Ovary (tissue), 7 donors: ENCODE measurements at regions not wholly inside any gene's neighbourhood (a gene's known extent, or its start where the extent isn't known, plus 50 kb on each side); places are given as distances from the start of the nearest gene placed in this dataset.

Source experiments
- DNase-seq, 5 donors: peaks; one replicate each; pipeline ENCODE4 v3.0.0-alpha.2; 2019 to 2020
- H3K27ac ChIP-seq, 2 donors: fragments of 200-600 bp; one replicate each; pipeline versions ENCODE4 v1.5.1 to v1.8.0; 2019 to 2022
- H3K27me3 ChIP-seq: fragments of 200-600 bp; one replicate; pipeline ENCODE4 v1.8.0; 2022
- H3K36me3 ChIP-seq: fragments of 200-600 bp; sonication (generic); one replicate; pipeline ENCODE4 v1.5.1; 2019
- H3K4me1 ChIP-seq: one replicate; pipeline ENCODE4 v1.8.1; 2013; ENCODE audit warnings: mild to moderate bottlenecking, moderate library complexity; ENCODE audit not compliant: insufficient read depth
- H3K4me3 ChIP-seq: fragments of 200-600 bp; sonication (generic); one replicate; pipeline ENCODE4 v1.5.1; 2017
- H3K9me3 ChIP-seq, 2 donors: fragments of 200-600 bp in 1 of 2; sonication (generic) in 1 of 2; one replicate each; pipeline versions ENCODE4 v1.5.1 to v1.8.1; 2013 to 2019; ENCODE audit warnings: mild to moderate bottlenecking in 1 of 2, moderate library complexity in 1 of 2
- EP300 ChIP-seq: sonication (generic); formaldehyde crosslinking; IDR thresholded peaks from one replicate; pipeline ENCODE4 v1.6.1; 2017; ENCODE audit warnings: antibody characterized with exemption
- POLR2A ChIP-seq: fragments of 450-650 bp; IDR thresholded peaks from one replicate; pipeline ENCODE4 v1.6.1; 2017; ENCODE audit warnings: antibody characterized with exemption, mild to moderate bottlenecking, moderate library complexity
- WGBS, 3 donors: extraction: QIAGEN DNeasy Blood & Tissue Kit in 1 of 3; methylation state at CpG; one replicate each; pipeline versions ENCODE4 v1.1.5 to v1.1.7; 2013 to 2017; 5-methylcytosine and 5-hydroxymethylcytosine counted together
- intact Hi-C, 4 donors: fragments of 100-400 bp; cut with DNase I; formaldehyde crosslinking; loops; one replicate each; pipeline versions ENCODE4 v1.11.0 to v1.15.1; 2022 to 2023
- TF ChIP-seq, protein P1 (sequence below), 3 donors: fragments of 450-650 bp in 2 of 3; fragments of 200-600 bp in 1 of 3; IDR thresholded peaks; one replicate each; pipeline versions ENCODE4 v1.5.1 to v1.8.0; 2016 to 2022; ENCODE audit warnings: antibody characterized with exemption in 3 of 3, mild to moderate bottlenecking in 1 of 3
- donor health status: DM: no; HTN: no; CAD: no; lungs with moderate emphysema.
- donor health status: DM: no; HTN: no; CAD: no.
- donor health status: Bipolar disorder and iron deficiency.
- donor health status: DM: no; HTN: no; CAD: no.
- donor health status: DM: yes; HTN: yes; CAD: no.

DNA sequence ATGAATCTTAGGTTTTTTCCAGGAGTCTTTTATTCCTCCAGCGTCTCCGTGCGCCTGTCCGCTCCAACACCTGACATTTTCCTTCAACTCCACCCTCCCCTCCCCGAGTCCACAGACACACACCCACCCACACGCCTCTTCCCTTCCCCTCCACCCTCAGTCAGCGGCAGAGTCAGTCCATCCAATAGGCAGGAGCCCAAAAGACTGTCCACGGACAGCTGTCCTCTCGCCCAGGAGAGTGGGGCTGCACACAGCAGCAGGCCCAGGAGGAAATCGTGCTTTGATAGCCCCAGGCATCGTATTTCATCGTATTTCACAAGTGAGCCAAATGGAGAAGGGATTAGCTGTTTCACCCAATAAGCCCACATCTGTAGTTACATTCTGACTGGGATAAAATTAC lies 285.1 kb downstream of the ZEB1 start:
- Histone ChIP-seq H3K4me1 (peaks cover 6% of the 10 kb centered on the region), H3K9me3 (no peaks in the 10 kb centered on the region), H3K4me3 (peak overlapping the region; percentile 53), H3K27ac (peak overlapping the region in 1 of 2 donors; percentile 79), H3K36me3 (no peaks in the 10 kb centered on the region), H3K27me3 (no peaks in the 10 kb centered on the region)
- 21 to 30% (median 26%) methylated on average over 12 of the region's 12 CpGs for WGBS, 3 donors
- TF ChIP-seq, protein P1, sequence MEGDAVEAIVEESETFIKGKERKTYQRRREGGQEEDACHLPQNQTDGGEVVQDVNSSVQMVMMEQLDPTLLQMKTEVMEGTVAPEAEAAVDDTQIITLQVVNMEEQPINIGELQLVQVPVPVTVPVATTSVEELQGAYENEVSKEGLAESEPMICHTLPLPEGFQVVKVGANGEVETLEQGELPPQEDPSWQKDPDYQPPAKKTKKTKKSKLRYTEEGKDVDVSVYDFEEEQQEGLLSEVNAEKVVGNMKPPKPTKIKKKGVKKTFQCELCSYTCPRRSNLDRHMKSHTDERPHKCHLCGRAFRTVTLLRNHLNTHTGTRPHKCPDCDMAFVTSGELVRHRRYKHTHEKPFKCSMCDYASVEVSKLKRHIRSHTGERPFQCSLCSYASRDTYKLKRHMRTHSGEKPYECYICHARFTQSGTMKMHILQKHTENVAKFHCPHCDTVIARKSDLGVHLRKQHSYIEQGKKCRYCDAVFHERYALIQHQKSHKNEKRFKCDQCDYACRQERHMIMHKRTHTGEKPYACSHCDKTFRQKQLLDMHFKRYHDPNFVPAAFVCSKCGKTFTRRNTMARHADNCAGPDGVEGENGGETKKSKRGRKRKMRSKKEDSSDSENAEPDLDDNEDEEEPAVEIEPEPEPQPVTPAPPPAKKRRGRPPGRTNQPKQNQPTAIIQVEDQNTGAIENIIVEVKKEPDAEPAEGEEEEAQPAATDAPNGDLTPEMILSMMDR (IDR thresholded peaks at IDR 0.05) = no peak
- TF ChIP-seq POLR2A (no peak), EP300 (no peak)
- DNase-seq = peak in 2 of 5 donors; percentile 28 to 35
- intact Hi-C loops = loop anchor here in 1 of 4 donors (10.0 kb wide), 1 partner anchor 289 kb away; the partner anchor contains the start of gene ZEB1

DNA sequence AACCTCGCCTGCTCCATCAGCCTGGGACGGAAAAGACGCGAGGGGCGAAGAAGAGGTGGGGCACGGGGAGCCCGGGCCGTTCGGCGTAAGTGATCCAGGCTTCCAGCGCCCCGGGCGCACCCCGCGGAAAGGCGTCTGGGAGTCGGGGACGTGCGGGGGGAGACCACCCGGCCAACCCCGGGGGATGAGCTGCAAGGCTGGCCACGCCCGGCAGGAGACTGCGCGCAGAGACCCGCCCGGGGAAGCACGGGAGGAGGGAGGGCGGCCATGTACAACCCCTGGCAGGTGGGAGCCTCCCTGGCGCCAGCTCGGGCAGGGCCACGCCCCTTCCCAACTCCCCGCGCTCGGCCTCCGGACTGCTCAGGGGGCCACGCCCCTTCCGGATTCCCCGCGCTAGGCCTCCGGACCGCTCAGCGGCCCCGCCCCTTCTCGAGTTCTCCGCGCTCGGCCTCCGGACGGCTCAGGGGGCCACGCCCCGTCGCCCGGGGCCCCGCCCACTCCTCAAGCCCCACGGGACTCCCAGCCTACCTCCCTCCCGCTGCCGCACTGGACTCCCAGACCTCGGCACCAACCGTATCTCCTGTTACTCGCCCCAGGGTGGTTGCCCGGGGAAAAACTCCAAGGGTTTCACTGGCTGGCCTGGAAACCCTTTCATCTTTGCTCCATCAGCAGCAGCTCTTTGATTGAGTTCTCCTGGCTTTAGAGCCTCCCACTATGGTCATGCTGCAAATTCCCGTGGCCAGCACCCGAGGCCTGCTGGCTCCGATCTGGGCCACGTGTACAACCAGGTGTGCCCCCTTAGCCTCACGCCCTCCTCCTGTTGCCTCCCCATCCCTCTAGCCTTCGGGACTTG lies 284.4 kb downstream of the ZEB1 start:
- peak; percentile 96 to 98 (median 97) for DNase-seq
- Histone ChIP-seq H3K27ac (peak overlapping the region; percentile 26 to 79), H3K4me3 (peak overlapping the region; percentile 53), H3K36me3 (no peaks in the 10 kb centered on the region), H3K4me1 (peaks cover 6% of the 10 kb centered on the region), H3K9me3 (no peaks in the 10 kb centered on the region), H3K27me3 (no peaks in the 10 kb centered on the region)
- 2 to 3% (median 2%) methylated on average over 54 to 68 of the region's 68 CpGs for WGBS, 3 donors
- intact Hi-C loops = loop anchor here in 1 of 4 donors (2.0 to 10.0 kb wide), 3 partner anchors 155 to 819 kb away; partner anchors contain the start of gene ZEB1
- TF ChIP-seq, protein P1 (IDR thresholded peaks at IDR 0.05) = peak in 2 of 3 donors; percentile 45 to 54
- TF ChIP-seq EP300 (no peak), POLR2A (peak; percentile 54)

DNA sequence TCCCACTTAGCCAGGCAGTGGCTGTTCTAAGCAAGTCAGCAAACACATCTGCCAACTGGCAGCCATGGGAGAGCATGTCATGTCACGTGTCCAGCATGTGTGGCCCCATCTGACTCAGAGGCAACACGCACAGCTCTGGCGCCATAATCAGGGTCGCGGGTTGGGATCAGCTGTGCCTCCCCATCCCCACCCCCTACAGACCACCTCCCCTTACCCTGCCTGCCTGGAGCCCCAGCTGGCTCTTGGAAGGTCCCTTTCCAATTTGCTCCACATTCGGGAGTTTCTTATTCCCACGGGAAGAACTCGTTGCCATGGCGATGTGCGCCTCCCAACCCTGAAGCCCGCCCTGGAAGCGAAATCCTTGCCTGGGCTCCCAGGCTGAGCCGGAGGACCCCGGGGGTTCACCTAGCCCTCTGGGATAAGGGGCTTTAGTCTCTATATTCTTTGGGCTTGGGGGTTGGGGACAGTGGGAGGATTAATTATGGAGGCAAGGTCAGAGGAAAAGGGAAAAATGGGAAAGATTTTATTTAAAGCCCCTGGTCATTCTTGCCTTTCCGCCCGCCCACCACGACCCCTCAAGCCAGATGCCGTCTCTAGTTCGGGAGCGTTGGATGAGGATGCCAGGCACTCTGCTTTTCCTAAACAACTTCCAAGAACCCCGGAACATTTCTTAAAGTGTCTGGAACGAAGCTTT lies 283.7 kb downstream of the ZEB1 start:
- peak; percentile 78 to 88 (median 84) for DNase-seq
- no peaks in the 10 kb centered on the region for H3K27me3 ChIP-seq
- H3K4me3 ChIP-seq = peak overlapping the region; percentile 53
- no peaks in the 10 kb centered on the region for H3K9me3 ChIP-seq
- TF ChIP-seq POLR2A (no peak), EP300 (no peak)
- TF ChIP-seq, protein P1 (IDR thresholded peaks at IDR 0.05) = no peak
- 3 to 5% (median 5%) methylated on average over 22 of the region's 22 CpGs for WGBS, 3 donors
- H3K27ac ChIP-seq = peak overlapping the region; percentile 26 to 79
- H3K36me3 ChIP-seq = no peaks in the 10 kb centered on the region
- intact Hi-C loops = loop anchor here in 1 of 4 donors (2.0 to 10.0 kb wide), 3 partner anchors 156 to 818 kb away; partner anchors contain the start of gene ZEB1
- H3K4me1 ChIP-seq = peaks cover 6% of the 10 kb centered on the region

DNA sequence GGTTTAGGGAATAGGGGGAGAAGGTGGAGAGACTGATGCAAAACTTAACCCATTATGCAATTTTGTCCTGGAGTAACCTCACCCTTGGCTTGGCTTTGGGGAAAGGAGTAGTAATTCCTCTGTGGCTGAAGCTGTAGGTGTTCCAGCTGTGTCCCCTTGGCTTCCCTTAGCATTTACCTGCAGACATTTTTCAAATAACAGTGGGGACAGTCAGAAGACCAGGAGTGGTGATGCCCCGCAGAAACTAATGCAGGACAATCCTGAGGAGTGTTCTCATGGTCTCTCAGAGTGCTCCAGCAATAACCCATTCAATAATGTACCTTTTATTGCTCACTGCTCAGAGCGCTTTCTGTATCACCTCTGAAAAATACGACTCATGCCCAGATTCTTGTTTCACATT lies 282.1 kb downstream of the ZEB1 start:
- peaks cover 6% of the 10 kb centered on the region for H3K4me1 ChIP-seq
- TF ChIP-seq EP300 (no peak), POLR2A (no peak)
- TF ChIP-seq, protein P1 (IDR thresholded peaks at IDR 0.05) = no peak
- no peaks in the 10 kb centered on the region for H3K36me3 ChIP-seq
- DNase-seq = no peak
- intact Hi-C loops = loop anchor here in 1 of 4 donors (10.0 kb wide), 1 partner anchor 286 kb away; the partner anchor contains the start of gene ZEB1
- no peak overlapping the region for H3K27ac ChIP-seq
- 73 to 84% (median 84%) methylated on average over 3 of the region's 3 CpGs for WGBS, 3 donors
- H3K4me3 ChIP-seq = no peak overlapping the region
- H3K9me3 ChIP-seq = no peaks in the 10 kb centered on the region
- H3K27me3 ChIP-seq = no peaks in the 10 kb centered on the region
